H54 (cell line): ENCODE measurements at regions not wholly inside any gene's neighbourhood (a gene's known extent, or its start where the extent isn't known, plus 50 kb on each side); places are given as distances from the start of the nearest gene placed in this dataset.
A peak's percentile ranks its signal among the peaks of the same experiment; 100 is the strongest.
"Not testable (repeated sequence)": the region's sequence is repeated elsewhere in the genome, so short reads cannot be mapped to it uniquely, and the experiment has no call there.

Source experiments
- DNase-seq: peaks from one replicate; pipeline ENCODE4 v3.0.0; 2011; ENCODE audit warnings: low spot score, mixed read lengths; ENCODE audit not compliant: insufficient read length
- FAIRE-seq: peaks from 3 replicates; lab custom pipeline; 2011; peaks lifted over from hg19 to GRCh38; lab: Jason Lieb, UNC
- POLR2A ChIP-seq: IDR thresholded peaks from 2 replicates; pipeline ENCODE4 v1.6.1; 2011; ENCODE audit warnings: low read depth, mild to moderate bottlenecking, low read length

DNA sequence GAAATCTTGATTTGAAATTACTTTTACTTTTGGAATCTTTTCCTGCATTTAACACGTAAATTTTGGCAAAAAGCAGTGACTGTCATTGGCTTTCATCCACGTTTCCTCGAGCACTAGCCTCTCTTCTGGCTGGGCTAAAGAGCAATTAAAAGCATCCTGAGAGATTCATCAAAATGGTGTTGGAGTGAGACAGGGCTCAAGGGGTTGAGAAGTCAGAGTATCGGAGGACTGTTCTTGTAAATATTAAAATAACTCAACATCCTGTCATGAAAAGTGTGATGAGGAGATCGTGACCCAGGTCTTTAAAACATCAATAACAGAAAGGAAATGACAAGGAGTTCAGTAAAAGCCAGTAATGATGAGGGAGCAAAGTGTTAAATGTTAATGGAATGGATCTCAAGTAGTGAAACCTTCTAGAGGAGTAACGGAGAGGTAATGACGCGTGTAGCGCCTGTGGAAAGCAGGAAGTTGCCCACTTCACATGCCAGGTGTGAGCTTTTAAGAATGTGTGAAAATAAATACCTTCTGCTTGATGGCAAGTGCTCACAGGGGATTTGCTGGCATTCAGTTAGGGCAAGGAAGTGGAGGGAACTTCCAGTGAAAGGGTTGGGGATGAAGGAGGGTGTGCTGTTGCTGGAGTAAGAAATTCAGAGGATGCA is 754.4 kb downstream of the ADCYAP1 start:
- no peak for TF ChIP-seq POLR2A
- DNase-seq (no peak), FAIRE-seq (no peak)

DNA sequence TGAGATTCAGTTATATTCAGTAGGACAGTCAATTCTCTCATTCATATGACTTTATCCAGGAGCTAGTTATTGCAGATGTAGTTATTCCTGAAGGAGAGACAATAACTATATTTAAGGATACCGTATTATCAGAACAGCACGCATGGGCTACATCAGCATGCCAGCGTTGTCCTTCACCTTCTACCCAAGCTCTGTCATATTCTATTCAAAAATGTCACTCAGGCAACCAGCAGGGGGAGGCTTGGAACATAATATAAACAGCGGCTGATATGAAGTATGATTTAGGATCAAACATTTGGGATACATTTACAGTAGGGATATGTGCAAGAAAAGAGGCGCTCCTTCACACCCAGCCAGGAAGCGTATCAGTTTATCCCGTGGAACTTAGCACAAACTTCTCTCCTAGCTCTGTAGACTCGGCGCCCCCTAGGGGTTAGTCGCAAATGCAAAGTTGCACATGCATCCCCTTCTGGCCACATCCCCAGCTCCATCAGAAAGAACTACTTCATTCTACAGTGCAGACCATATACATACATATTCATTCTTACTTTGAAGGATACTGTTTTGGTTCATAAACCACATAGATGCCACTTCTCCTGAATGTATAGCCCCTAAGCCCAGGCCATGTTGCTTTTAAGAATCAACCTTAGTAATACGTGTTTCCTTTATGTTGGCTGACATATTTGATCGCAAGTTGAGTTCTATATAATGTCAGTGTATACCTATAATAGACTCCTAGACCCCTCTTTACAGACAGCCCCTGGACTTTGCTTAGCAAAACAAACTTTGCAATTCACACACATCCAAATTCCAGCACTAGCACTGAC is 759.4 kb downstream of the ADCYAP1 start:
- TF ChIP-seq POLR2A, result no peak
- FAIRE-seq (peak; percentile 45), DNase-seq (peak; percentile 1)

DNA sequence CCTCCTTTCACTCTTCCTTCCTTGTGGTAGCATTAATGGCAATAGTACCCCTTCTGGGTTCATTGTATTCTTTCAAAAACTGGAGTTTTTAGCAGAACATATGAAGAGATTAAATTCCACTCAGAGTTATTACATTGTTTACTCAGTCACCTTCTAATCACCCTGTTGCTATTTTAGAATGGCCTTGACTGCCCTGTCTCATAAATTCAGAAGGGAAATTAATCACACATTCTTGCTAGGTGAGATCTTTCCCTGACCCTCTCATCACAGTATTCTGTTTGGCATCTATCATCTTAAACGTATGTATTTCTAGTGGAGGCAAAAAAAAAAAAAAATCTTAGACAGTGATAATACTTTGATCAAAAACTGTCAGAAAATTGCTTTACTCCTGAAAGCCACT is 760.4 kb downstream of the ADCYAP1 start:
- no peak for TF ChIP-seq POLR2A
- FAIRE-seq, result no peak

DNA sequence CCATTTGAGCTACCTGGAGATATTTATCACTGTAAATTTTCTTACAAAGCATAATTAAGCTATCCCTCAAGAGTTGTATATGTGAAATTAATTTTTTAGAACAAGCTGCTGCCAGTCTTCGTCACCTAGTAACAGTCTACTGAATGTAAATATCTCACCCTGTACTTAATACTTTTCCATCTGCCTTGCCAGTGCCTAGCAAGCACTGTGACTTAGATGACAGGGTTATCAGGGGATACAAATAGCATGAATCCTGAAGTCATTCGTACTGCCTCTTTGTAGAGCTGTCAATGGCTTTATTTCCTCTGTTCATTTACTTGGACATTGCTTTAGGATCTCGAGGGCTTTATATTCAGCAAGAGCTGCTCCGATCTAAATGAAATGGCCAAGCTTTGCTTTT is 763.6 kb downstream of the ADCYAP1 start:
- FAIRE-seq (no peak), DNase-seq (no peak)
- TF ChIP-seq POLR2A, result no peak

More for the DNA sequence above, 760.4 kb downstream of the ADCYAP1 start:
- no peak for DNase-seq

DNA sequence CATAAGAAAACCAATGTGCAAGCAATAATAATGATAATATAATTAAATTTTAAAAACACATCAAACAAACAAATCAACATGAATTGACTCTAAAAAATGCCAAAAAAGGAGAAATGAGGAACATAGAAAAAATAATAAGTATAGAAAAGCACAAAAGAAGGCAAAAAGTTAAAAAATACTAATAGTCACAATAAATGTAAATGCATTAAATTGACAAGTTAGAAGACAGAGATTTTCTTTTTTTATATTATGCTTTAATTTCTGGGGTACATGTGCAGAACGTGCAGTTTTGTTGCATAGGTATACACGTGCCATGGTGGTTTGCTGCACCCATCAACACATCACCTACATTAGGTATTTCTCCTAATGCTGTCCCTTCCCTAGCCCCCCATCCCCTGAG is 767.0 kb downstream of the ADCYAP1 start:
- FAIRE-seq, DNase-seq: not testable (repeated sequence)

DNA sequence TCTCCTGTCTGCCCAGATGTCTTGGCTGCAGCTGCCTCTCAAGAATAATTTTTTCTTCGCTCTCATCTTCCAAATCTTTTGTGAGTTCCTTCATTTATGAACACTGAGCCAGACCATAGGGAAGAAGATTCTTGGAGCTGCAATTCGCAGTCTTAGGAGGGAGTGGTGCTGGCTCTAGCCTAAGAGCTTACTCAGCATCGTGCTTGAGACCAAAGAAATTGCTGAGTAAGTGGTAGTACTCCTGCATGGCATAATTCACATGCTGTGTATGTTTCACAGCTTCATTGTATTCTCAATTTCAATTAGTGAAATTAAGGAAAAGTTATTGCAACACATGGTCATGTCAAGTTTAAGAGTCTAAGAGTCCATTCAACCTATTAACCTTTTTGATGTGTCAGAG is 771.7 kb downstream of the ADCYAP1 start:
- TF ChIP-seq POLR2A, result no peak
- FAIRE-seq (no peak), DNase-seq (no peak)

DNA sequence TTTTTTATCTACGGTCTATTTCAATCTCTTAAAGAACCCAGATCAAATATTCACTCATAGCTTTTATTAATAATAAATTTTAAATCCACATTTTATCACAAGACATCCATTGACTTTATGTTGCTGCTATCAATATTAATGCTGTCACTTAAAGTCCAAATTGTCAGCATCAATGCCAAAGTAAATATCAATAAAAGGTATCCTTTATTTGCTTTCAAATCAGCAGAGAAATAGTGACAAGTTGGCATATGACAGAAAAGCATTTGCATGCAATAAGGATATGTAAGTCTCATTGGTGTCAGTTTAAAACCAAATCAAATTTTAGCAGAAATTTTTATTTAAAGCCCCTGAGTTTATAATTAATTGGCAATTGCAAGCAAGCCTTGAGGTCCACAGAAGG is 775.4 kb downstream of the ADCYAP1 start:
- FAIRE-seq (no peak), DNase-seq (no peak)
- TF ChIP-seq POLR2A, result no peak

DNA sequence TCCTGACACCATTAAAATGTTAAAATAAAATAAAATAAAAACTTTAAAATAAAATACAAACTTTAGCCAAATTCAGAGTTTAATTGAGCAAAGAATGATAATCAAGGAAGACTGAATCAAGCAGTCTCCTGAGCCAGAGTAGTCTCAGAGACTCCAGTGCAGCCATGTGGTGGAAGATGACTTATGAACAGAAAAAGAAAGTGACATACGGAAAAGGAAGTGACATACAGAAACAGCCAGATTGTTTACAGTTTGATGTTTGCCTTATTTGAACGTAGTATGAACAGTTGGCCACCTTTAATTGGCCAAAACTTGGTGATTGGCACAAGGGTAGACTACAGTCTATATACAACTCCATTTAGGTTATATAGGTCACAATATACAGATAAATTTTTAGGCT is 787.2 kb downstream of the ADCYAP1 start:
- TF ChIP-seq POLR2A, result no peak
- no peak for FAIRE-seq
- no peak for DNase-seq

DNA sequence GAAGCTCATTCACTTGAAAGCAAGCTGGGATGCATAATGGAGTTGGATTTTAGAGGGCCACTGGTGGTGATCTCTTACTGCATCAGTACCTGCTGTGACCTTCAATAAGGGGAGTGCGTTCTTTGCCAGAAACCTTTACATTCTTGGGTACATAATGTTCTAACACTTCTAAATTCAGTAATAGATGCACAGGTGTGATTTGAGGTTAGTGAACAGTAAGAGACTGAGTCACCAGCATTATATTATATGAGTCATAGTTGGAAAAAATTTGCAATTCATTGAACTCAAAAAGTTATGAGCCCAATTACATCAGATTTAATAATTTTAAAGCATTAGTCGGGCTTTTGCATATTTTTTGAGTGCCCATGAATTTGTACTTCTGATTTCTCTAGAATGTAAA is 803.3 kb downstream of the ADCYAP1 start:
- FAIRE-seq (no peak), DNase-seq (no peak)
- TF ChIP-seq POLR2A, result no peak

DNA sequence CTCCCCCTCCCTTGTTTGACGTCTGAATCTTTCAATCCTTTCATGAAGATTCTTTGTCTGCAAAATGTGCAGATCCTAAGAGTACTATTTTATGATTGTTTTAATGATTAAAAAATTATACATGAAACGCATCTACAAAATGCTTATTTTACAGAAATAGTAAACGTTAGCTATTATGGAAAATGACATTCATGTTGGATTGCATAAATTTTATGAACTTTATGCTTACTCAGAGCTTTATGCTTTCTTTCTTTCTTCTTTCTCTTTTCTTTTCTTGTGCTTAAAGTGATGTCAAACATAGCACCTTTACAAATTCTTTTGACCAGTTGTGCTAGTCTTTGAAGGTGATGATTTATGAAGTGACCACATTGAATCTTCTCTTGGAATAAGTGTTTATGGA is 805.4 kb downstream of the ADCYAP1 start:
- FAIRE-seq (no peak), DNase-seq (no peak)
- TF ChIP-seq POLR2A, result no peak

DNA sequence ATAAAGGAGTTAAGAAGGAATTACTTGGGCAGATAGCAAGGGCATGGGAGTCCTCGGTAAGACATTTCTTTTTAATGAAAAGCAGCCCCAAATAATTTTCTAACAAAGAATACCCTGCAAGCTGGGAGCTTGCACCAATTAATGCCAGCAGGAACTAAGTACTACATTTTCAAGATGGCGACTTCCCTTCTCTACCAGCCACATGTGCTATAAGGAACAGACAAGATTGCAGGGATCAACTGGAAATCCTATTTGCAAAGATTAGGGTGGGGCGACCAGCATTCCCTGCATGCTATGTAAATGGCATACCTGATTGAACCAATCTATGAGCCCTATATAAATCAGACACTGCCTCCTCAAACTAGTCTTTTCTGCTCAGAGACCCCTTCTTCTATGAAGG is 827.5 kb downstream of the ADCYAP1 start:
- FAIRE-seq, result no peak
- no peak for DNase-seq
- TF ChIP-seq POLR2A, result no peak

DNA sequence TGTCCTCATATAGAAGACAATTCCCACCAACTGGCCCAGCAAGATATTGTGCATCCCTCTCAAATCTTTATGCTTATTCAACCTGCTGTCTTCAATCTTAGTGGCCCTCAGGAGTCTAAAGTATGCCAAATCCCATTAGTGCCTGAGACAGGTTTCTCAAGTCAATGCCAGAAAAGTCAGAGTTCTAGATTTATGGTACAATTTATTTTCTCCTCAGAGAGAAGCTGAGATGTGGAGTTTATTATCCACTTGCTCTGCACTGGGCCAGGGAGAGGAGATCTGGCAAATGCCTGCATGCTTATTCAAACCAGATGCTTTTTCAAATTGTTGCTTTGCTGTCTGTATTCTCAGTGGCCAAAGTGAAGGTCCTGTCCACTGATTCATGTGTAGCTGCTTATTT is 825.2 kb downstream of the METTL4 start:
- no peak for DNase-seq
- FAIRE-seq, result no peak
- TF ChIP-seq POLR2A, result no peak

DNA sequence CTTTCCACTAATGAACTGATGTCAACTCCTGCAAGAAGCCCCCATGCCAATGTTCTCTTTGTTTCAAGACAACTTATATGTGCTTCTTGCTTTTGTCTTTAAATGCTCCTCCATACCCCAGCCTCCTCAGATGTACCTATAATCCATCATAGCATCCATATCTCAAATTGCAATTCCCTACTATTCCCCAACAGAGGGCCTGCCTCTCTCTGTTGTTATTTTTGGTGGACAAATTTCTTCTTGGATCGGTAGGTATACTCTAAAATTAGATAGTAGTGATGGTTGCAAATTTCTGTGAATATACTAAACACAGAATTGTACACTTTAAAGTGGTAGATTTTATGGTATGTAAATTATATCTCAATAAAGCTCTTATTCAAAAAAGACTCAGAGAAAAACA is 820.1 kb downstream of the METTL4 start:
- DNase-seq, result no peak
- FAIRE-seq, result no peak
- no peak for TF ChIP-seq POLR2A

DNA sequence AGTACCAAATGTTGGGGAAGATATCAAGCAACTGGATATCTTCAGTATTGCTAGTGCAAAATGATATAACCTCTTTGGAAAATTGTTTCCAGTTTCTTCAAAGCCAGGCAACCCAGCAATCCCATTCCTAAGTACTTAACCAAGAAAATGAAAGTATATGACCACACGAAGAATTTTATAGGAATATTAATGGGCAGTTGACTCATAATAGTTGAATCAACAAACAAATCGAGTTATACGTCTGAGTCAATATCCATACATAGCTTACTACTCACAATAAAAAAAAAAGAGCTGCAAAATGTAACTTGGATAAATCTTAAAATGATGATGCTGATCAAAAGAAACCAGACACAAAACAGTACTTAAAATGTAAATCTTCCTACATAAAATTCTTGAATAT is 810.4 kb downstream of the METTL4 start:
- FAIRE-seq (no peak), DNase-seq (no peak)
- no peak for TF ChIP-seq POLR2A

DNA sequence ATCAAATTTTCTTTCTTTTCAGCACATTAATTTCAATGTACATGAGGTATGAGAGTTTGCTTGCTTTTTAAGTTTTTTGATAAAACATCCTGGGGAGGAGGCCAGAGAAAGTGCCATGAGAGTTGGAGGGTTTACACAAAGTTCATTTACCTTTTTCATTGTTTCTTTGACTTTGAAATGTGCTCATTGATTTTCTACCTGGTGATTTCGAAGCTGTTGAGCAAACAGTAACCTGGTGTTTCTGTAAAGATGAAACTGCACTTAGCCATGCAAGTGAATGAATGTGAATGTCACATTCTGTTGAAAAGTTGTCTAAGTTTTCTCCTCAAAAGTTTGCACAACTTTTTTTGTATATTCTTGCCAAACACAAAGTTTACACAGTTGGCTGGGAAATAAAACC is 797.0 kb downstream of the METTL4 start:
- no peak for TF ChIP-seq POLR2A
- no peak for FAIRE-seq
- no peak for DNase-seq

DNA sequence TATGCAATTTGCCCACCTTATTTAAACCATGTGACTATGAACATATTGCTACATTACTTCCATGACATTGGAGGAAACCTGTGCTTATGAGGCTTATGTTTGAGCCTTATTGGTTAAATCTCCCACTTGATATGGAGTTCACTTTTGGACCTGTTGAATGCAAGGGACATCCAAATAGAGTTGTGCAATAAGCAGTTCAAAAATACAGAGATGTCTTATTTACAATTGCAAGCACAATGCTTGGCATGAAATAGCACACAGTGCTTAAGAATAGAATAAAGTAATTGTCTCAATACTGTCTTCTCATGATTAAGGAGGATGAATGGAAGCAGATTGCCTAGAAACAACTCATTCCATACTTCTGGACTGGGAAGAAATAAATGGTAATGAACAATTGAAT is 793.5 kb downstream of the METTL4 start:
- TF ChIP-seq POLR2A, result no peak
- no peak for DNase-seq
- FAIRE-seq, result no peak
